ENCODE measurements at regions not wholly inside any gene's neighbourhood (a gene's known extent, or its start where the extent isn't known, plus 50 kb on each side); places are given as distances from the start of the nearest gene placed in this dataset.

DNA sequence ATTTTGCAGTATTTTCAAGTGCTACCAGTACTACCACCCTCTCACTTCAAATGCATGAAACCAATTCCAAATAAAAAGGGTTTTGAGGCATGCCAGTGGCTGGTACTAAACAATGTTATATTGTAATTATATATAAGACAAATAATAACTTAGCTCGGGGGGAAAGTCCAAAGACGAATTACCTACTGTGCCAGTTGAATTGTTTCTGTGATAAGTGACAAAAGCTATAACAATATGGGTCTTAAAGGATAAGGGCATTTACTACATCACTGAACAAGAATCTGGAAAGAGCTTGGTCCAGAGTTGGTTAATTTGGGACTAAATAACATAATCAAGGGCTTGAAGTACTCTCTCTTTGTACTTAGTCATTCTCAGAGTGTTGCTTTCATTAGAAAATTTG is 404.7 kb upstream of the CHAC2 start:
- H3K27me3 ChIP-seq (ENCODE audit: control insufficient read depth, insufficient read depth, low read length) = no peaks in the 10 kb centered on the region
- H3K4me1 ChIP-seq (ENCODE audit: control insufficient read depth, insufficient read depth, low read length) = no peaks in the 10 kb centered on the region
- no CpG with 5 or more reads among the region's 2 CpGs for WGBS (ENCODE audit: insufficient coverage)
- H3K36me3 ChIP-seq (ENCODE audit: control insufficient read depth, insufficient read depth, low read length) = no peaks in the 10 kb centered on the region
- peaks cover 9% of the 10 kb centered on the region for H3K9me3 ChIP-seq (ENCODE audit: control insufficient read depth, insufficient read depth, low read length)
- DNase-seq (ENCODE audit: low read depth in 4 of 6, low spot score in 6 of 6) = no peak
- no peak overlapping the region for H3K4me3 ChIP-seq (ENCODE audit: low read depth, low read length)
- H3K27ac ChIP-seq (ENCODE audit: low read depth, low read length) = no peak overlapping the region

DNA sequence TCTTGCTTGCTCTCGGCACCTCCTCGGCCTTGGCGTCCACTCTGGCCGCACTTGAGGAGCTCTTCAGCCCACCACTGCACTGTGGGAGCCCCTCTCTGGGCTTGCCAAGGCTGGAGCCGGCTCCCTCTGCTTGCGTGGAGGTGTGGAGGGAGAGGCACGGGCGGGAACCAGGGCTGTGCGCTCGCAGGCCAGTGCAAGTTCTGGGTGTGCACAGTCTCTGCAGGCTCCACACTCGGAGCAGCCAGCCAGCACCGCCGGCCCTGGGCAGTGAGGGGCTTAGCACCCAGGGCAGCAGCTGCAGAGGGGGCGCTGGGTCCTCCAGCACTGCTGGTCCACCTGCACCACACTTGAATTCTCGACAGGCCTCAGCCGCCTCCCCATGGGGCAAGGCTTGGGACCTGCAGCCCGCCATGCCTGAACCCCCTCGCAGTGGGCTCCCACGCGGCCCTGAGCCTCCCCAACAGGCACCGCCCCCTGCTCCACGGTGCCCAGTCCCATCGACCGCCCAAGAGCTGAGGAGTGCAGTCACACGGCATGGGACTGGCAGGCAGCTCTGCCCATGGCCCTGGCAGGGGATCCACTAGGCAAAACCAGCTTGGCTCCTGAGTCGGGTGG is 411.2 kb upstream of the CHAC2 start:
- Histone ChIP-seq H3K36me3 (ENCODE audit: control insufficient read depth, insufficient read depth, low read length) (no peaks in the 10 kb centered on the region), H3K4me3 (ENCODE audit: low read depth, low read length) (no peak overlapping the region)
- WGBS (ENCODE audit: insufficient coverage) = 94% methylated on average over 26 of the region's 26 CpGs

DNA sequence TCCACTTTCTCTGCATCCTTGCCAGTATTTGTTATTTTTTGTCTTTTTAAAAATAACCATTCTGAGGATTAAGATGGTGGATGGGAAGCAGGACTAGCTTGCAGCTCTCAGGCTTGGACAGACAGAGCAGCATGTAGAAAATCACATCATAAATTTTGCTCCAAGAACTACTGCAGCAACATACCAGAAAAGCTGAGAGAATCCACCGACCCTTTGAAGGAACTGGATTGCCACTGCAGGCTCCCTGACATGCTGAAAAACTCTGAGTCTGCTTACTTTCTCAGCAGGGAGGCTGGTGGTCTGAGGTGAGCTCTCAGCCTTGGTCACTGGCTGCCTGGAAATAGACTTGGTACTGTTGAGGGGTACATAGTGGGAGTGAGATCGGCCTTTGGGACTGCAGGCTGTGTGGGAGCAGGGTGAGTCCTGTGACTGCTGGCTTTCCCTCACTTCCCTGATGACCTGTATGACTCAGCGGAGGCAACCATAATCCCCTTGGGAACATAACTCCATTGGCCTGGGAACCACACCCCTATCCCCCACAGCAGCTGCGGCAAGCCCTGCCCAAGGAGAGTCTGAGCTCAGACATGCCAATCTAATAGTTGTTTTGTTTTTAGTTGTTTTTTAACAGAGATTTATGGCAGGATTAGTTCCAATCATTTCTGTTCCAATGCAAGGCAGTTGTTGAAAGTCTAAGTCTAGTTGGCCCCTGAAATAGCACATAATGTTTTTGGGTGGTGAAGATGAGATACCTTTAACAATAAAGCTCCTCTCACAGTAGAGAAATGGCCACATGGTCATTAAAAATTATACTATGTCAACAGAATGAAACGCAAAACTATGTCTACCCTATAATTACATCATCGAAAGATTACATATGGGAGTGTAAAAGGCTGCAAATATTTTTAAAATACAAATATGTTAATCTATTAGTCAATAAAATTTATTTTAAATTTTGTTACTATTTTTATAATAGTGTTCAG is 414.2 kb upstream of the CHAC2 start:
- DNase-seq (ENCODE audit: low read depth in 4 of 6, low spot score in 6 of 6) = no peak
- H3K27ac ChIP-seq (ENCODE audit: low read depth, low read length) = no peak overlapping the region
- 75% methylated on average over 2 of the region's 6 CpGs for WGBS (ENCODE audit: insufficient coverage)

More for the DNA sequence above, 411.2 kb upstream of the CHAC2 start:
- no peak for DNase-seq (ENCODE audit: low read depth in 4 of 6, low spot score in 6 of 6)
- Histone ChIP-seq H3K4me1 (ENCODE audit: control insufficient read depth, insufficient read depth, low read length) (no peaks in the 10 kb centered on the region), H3K9me3 (ENCODE audit: control insufficient read depth, insufficient read depth, low read length) (peaks cover 10% of the 10 kb centered on the region), H3K27me3 (ENCODE audit: control insufficient read depth, insufficient read depth, low read length) (no peaks in the 10 kb centered on the region), H3K27ac (ENCODE audit: low read depth, low read length) (no peak overlapping the region)

DNA sequence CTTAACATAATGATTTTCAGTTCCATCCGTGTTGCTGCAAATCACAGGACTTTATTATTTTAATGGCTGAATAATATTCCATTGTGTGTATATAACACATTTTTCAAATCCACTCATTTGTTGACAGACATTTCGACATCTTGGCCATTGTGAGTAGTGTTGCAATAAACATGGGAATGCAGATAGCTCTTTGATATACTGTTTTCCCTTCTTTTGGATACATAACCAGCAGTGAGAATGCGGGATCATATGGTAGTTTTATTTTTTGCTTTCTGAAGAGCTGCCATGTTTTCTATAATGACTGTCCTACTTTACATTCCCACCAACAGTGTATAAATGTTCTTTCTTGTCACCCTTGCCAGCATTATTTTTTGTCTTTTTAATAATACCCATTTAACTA is 420.3 kb upstream of the CHAC2 start:
- H3K36me3 ChIP-seq (ENCODE audit: control insufficient read depth, insufficient read depth, low read length) = no peaks in the 10 kb centered on the region
- peak in 1 of 6 donors; percentile 61 for DNase-seq (ENCODE audit: low read depth in 4 of 6, low spot score in 6 of 6)

More for the DNA sequence above, 414.2 kb upstream of the CHAC2 start:
- Histone ChIP-seq H3K4me3 (ENCODE audit: low read depth, low read length) (no peak overlapping the region), H3K27me3 (ENCODE audit: control insufficient read depth, insufficient read depth, low read length) (no peaks in the 10 kb centered on the region), H3K36me3 (ENCODE audit: control insufficient read depth, insufficient read depth, low read length) (no peaks in the 10 kb centered on the region), H3K4me1 (ENCODE audit: control insufficient read depth, insufficient read depth, low read length) (no peaks in the 10 kb centered on the region), H3K9me3 (ENCODE audit: control insufficient read depth, insufficient read depth, low read length) (peaks cover 7% of the 10 kb centered on the region)

DNA sequence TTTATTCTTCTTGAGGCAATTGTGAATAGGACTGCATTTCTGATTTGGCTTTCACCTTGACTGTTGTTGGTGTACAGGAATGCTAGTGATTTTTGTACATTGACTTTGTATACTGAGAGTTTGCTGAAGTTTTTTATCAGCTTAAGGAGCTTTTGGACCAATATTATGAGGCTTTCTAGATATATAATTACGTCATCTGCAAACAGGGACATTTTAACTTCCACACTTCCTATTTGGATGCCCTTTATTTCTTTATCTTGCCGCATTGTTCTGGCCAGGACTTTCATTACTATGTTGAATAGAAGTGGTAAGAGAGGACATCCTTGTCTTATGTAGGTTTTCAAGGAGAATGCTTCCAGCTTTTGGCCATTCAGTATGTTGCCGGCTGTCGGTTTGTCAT is 425.4 kb upstream of the CHAC2 start:
- DNase-seq (ENCODE audit: low read depth in 4 of 6, low spot score in 6 of 6) = no peak
- Histone ChIP-seq H3K27me3 (ENCODE audit: control insufficient read depth, insufficient read depth, low read length) (no peaks in the 10 kb centered on the region), H3K9me3 (ENCODE audit: control insufficient read depth, insufficient read depth, low read length) (no peaks in the 10 kb centered on the region), H3K27ac (ENCODE audit: low read depth, low read length) (no peak overlapping the region), H3K36me3 (ENCODE audit: control insufficient read depth, insufficient read depth, low read length) (no peaks in the 10 kb centered on the region), H3K4me3 (ENCODE audit: low read depth, low read length) (no peak overlapping the region), H3K4me1 (ENCODE audit: control insufficient read depth, insufficient read depth, low read length) (no peaks in the 10 kb centered on the region)
- WGBS (ENCODE audit: insufficient coverage) = no CpG with 5 or more reads among the region's 4 CpGs

More for the DNA sequence above, 420.3 kb upstream of the CHAC2 start:
- no peak overlapping the region for H3K27ac ChIP-seq (ENCODE audit: low read depth, low read length)
- no peaks in the 10 kb centered on the region for H3K4me1 ChIP-seq (ENCODE audit: control insufficient read depth, insufficient read depth, low read length)
- no peaks in the 10 kb centered on the region for H3K9me3 ChIP-seq (ENCODE audit: control insufficient read depth, insufficient read depth, low read length)
- no peaks in the 10 kb centered on the region for H3K27me3 ChIP-seq (ENCODE audit: control insufficient read depth, insufficient read depth, low read length)
- 60% methylated on average over 1 of the region's 3 CpGs for WGBS (ENCODE audit: insufficient coverage)
- no peak overlapping the region for H3K4me3 ChIP-seq (ENCODE audit: low read depth, low read length)

DNA sequence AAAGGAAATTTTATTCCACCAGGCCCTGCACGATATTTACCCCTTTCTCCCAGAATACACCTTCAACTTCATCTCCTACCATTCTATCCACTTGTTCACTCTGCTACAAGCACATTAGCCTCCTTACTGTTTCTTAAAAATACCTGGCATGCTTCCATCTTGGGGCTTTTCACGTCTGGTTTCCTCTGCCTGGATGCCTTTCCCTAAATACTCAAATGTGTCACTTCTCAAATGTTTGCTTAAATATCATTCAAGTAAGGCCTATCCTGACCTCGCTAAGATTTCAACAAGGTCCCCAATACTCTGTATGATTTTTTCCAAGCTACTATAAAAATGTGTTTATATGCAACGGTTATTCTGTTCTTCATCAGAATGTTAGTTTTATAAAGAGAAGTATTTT is 433.0 kb upstream of the CHAC2 start:
- 65% methylated on average over 2 of the region's 4 CpGs for WGBS (ENCODE audit: insufficient coverage)
- no peak for DNase-seq (ENCODE audit: low read depth in 4 of 6, low spot score in 6 of 6)
- Histone ChIP-seq H3K36me3 (ENCODE audit: control insufficient read depth, insufficient read depth, low read length) (no peaks in the 10 kb centered on the region), H3K9me3 (ENCODE audit: control insufficient read depth, insufficient read depth, low read length) (no peaks in the 10 kb centered on the region), H3K4me1 (ENCODE audit: control insufficient read depth, insufficient read depth, low read length) (no peaks in the 10 kb centered on the region), H3K4me3 (ENCODE audit: low read depth, low read length) (no peak overlapping the region), H3K27me3 (ENCODE audit: control insufficient read depth, insufficient read depth, low read length) (no peaks in the 10 kb centered on the region), H3K27ac (ENCODE audit: low read depth, low read length) (no peak overlapping the region)

DNA sequence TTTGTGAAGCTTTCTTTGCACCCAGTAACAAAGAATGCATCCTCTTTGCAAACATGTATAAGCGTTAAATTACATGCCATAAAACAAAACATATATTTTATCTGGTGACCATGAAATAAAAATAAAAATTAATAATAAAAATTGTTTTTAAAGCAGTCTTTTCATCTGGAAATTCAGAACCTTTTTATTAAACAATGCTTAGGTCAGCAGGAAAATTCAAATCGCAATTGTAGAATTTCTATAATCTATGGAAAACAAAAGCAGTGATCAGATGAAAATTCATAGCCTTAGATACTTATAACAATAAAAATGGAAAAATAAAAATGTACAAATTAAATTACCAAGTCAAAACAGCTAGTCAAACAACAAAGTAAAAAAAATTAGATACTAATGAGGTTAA is 435.9 kb upstream of the CHAC2 start:
- no peaks in the 10 kb centered on the region for H3K9me3 ChIP-seq (ENCODE audit: control insufficient read depth, insufficient read depth, low read length)
- DNase-seq (ENCODE audit: low read depth in 4 of 6, low spot score in 6 of 6) = no peak
- WGBS (ENCODE audit: insufficient coverage) = no CpG with 5 or more reads among the region's 2 CpGs
- H3K4me1 ChIP-seq (ENCODE audit: control insufficient read depth, insufficient read depth, low read length) = no peaks in the 10 kb centered on the region
- H3K4me3 ChIP-seq (ENCODE audit: low read depth, low read length) = no peak overlapping the region
- no peaks in the 10 kb centered on the region for H3K36me3 ChIP-seq (ENCODE audit: control insufficient read depth, insufficient read depth, low read length)
- H3K27me3 ChIP-seq (ENCODE audit: control insufficient read depth, insufficient read depth, low read length) = no peaks in the 10 kb centered on the region
- H3K27ac ChIP-seq (ENCODE audit: low read depth, low read length) = no peak overlapping the region

DNA sequence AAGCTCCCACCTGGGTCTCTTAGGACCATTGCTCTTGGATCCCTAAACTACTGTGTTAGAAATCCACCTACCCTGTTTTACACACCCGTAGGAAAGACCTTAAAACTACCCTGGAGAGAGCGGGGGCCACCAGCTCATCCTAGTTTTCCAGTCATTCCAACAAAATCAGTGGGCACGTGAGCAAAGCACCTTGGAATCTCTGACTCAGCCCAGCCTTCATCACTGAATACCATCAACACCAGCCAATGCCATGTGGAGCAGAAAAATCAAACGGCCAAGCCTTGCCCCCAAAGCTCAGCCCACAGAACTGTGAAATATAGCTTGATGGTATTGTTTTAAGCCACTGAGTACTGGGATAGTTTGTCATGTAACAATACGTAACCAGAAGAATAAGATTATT is 449.7 kb upstream of the CHAC2 start:
- no peaks in the 10 kb centered on the region for H3K36me3 ChIP-seq (ENCODE audit: control insufficient read depth, insufficient read depth, low read length)
- 78% methylated on average over 3 of the region's 5 CpGs for WGBS (ENCODE audit: insufficient coverage)

DNA sequence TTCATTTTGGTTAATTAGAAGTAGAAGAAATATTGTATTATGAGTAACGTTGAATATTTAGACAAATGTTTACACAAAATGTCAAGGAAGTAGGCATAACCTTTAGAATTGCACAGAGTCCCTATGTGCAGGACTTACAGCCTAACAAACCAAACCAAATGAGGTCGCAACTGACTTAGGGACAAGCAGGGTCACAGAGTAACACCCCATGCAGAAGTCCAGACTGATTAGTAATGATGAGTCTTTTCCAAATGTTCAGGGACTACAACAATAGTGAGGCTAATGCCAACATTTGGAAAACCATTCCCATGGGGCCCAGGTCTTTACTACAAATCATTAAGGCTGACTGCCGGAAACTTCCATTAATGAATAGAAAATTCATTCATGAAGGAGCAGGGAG is 452.5 kb upstream of the CHAC2 start:
- no peak overlapping the region for H3K4me3 ChIP-seq (ENCODE audit: low read depth, low read length)
- no peaks in the 10 kb centered on the region for H3K27me3 ChIP-seq (ENCODE audit: control insufficient read depth, insufficient read depth, low read length)
- no peaks in the 10 kb centered on the region for H3K36me3 ChIP-seq (ENCODE audit: control insufficient read depth, insufficient read depth, low read length)
- no CpG with 5 or more reads among the region's 3 CpGs for WGBS (ENCODE audit: insufficient coverage)
- DNase-seq (ENCODE audit: low read depth in 4 of 6, low spot score in 6 of 6) = no peak
- no peaks in the 10 kb centered on the region for H3K9me3 ChIP-seq (ENCODE audit: control insufficient read depth, insufficient read depth, low read length)
- H3K4me1 ChIP-seq (ENCODE audit: control insufficient read depth, insufficient read depth, low read length) = no peaks in the 10 kb centered on the region
- no peak overlapping the region for H3K27ac ChIP-seq (ENCODE audit: low read depth, low read length)

More for the DNA sequence above, 449.7 kb upstream of the CHAC2 start:
- peaks cover 1% of the 10 kb centered on the region for H3K9me3 ChIP-seq (ENCODE audit: control insufficient read depth, insufficient read depth, low read length)
- H3K27ac ChIP-seq (ENCODE audit: low read depth, low read length) = no peak overlapping the region
- no peaks in the 10 kb centered on the region for H3K27me3 ChIP-seq (ENCODE audit: control insufficient read depth, insufficient read depth, low read length)
- no peak for DNase-seq (ENCODE audit: low read depth in 4 of 6, low spot score in 6 of 6)
- no peaks in the 10 kb centered on the region for H3K4me1 ChIP-seq (ENCODE audit: control insufficient read depth, insufficient read depth, low read length)
- no peak overlapping the region for H3K4me3 ChIP-seq (ENCODE audit: low read depth, low read length)

DNA sequence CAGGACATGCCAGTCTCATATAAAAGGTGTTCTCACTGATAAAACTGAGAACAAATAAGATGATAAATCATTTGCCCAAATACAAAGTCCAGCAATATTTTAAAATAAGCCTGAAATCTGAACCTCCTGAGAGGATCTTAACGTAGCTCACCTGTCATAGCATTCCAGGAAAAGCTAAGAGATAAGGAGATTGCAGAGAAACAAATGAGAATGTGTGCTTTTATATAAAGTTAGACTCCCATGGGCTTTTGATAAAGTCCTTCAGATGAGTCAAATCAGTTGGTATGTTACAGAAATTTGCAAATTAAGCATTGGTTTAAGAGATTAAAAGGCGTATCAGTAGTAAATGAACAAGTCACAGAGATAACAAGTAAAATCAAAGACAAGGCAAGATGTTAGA is 452.9 kb upstream of the CHAC2 start:
- H3K36me3 ChIP-seq (ENCODE audit: control insufficient read depth, insufficient read depth, low read length) = no peaks in the 10 kb centered on the region
- no peaks in the 10 kb centered on the region for H3K4me1 ChIP-seq (ENCODE audit: control insufficient read depth, insufficient read depth, low read length)
- no peak for DNase-seq (ENCODE audit: low read depth in 4 of 6, low spot score in 6 of 6)
- H3K4me3 ChIP-seq (ENCODE audit: low read depth, low read length) = no peak overlapping the region
- 95% methylated on average over 2 of the region's 2 CpGs for WGBS (ENCODE audit: insufficient coverage)
- no peak overlapping the region for H3K27ac ChIP-seq (ENCODE audit: low read depth, low read length)
- H3K9me3 ChIP-seq (ENCODE audit: control insufficient read depth, insufficient read depth, low read length) = no peaks in the 10 kb centered on the region
- no peaks in the 10 kb centered on the region for H3K27me3 ChIP-seq (ENCODE audit: control insufficient read depth, insufficient read depth, low read length)
